CD14-positive monocyte (primary cell): ENCODE measurements at regions not wholly inside any gene's neighbourhood (a gene's known extent, or its start where the extent isn't known, plus 50 kb on each side); places are given as distances from the start of the nearest gene placed in this dataset.
A peak's percentile ranks its signal among the peaks of the same experiment; 100 is the strongest.

Source experiments
- DNase-seq, 3 donors: peaks; one replicate each; pipeline ENCODE4 v3.0.0-alpha.2; 2011 to 2022
- H2AFZ ChIP-seq: 2 replicates; pipeline ENCODE4 v1.6.0; 2012; ENCODE audit warnings: mild to moderate bottlenecking, low read depth, low read length, inconsistent platforms; ENCODE audit not compliant: insufficient read depth, poor library complexity, severe bottlenecking
- H3K27ac ChIP-seq, 2 donors: 1 replicate in 1 of 2; 2 replicates in 1 of 2; pipeline ENCODE4 v1.5.1; 2012 to 2013; ENCODE audit warnings: low read length in 2 of 2, control low read depth in 1 of 2, inconsistent platforms in 1 of 2, low read depth in 1 of 2, mild to moderate bottlenecking in 1 of 2
- H3K27me3 ChIP-seq, 2 donors: one replicate each; pipeline versions ENCODE4 v1.6.0 to v1.6.1; 2011 to 2013; ENCODE audit warnings: low read length in 2 of 2; ENCODE audit not compliant: control insufficient read depth in 2 of 2, insufficient read depth in 2 of 2
- H3K36me3 ChIP-seq, 2 donors: replicated peaks in 1 of 2; 1 replicate in 1 of 2; 2 replicates in 1 of 2; pipeline versions ENCODE4 v1.5.1 to v1.6.1; 2012 to 2013; ENCODE audit warnings: low read length in 2 of 2, control low read depth in 1 of 2, inconsistent platforms in 1 of 2, mild to moderate bottlenecking in 1 of 2; ENCODE audit not compliant: insufficient read depth in 2 of 2, control insufficient read depth in 1 of 2
- H3K4me1 ChIP-seq, 2 donors: 1 replicate in 1 of 2; 2 replicates in 1 of 2; pipeline versions ENCODE4 v1.5.1 to v1.6.1; 2012 to 2013; ENCODE audit warnings: low read length in 2 of 2, control low read depth in 1 of 2, inconsistent platforms in 1 of 2, mild to moderate bottlenecking in 1 of 2, moderate library complexity in 1 of 2; ENCODE audit not compliant: insufficient read depth in 2 of 2, control insufficient read depth in 1 of 2
- H3K4me2 ChIP-seq: replicated peaks from 2 replicates; pipeline ENCODE3; 2012; ENCODE audit warnings: low read length, moderate library complexity, mild to moderate bottlenecking; ENCODE audit not compliant: poor library complexity, severe bottlenecking; ENCODE audit errors: extremely low read depth
- H3K4me3 ChIP-seq, 3 experiments: fragments of 200-600 bp in 1 of 3; sonication (generic) in 1 of 3; replicated peaks in 1 of 3; 1 replicate in 2 of 3; 2 replicates in 1 of 3; pipeline ENCODE4 v1.5.1; 2011 to 2013; ENCODE audit warnings: low read length in 3 of 3, mild to moderate bottlenecking in 3 of 3, control low read depth in 2 of 3, low read depth in 2 of 3, inconsistent platforms in 1 of 3, moderate library complexity in 1 of 3
- H3K79me2 ChIP-seq: 2 replicates; pipeline ENCODE4 v1.6.0; 2012; ENCODE audit warnings: mild to moderate bottlenecking, control low read depth, inconsistent platforms, low read length, moderate library complexity; ENCODE audit not compliant: insufficient read depth
- H3K9ac ChIP-seq: 2 replicates; pipeline ENCODE4 v1.6.0; 2017; ENCODE audit warnings: low read length, mild to moderate bottlenecking; ENCODE audit not compliant: insufficient read depth, poor library complexity, severe bottlenecking
- H3K9me3 ChIP-seq, 2 donors: replicated peaks in 1 of 2; 1 replicate in 1 of 2; 2 replicates in 1 of 2; pipeline versions ENCODE4 v1.5.1 to v1.6.1; 2012 to 2013; ENCODE audit warnings: low read length in 2 of 2, control low read depth in 1 of 2; ENCODE audit not compliant: control insufficient read depth in 1 of 2, insufficient read depth in 1 of 2
- H4K20me1 ChIP-seq: 2 replicates; pipeline ENCODE4 v1.6.0; 2012; ENCODE audit warnings: mild to moderate bottlenecking, low read length, control low read depth, moderate library complexity; ENCODE audit not compliant: insufficient read depth
- H3K27ac Mint-ChIP-seq, 7 donors: one replicate each; pipeline ENCODE4 v1.8.0; 2020; ENCODE audit warnings: mild to moderate bottlenecking in 7 of 7, mixed read lengths in 7 of 7, moderate library complexity in 6 of 7, inconsistent platforms in 2 of 7
- H3K27me3 Mint-ChIP-seq, 3 donors: one replicate each; pipeline ENCODE4 v1.8.0; 2021 to 2022; ENCODE audit warnings: low read depth in 3 of 3, mild to moderate bottlenecking in 3 of 3, mixed read lengths in 3 of 3, moderate library complexity in 3 of 3, inconsistent platforms in 1 of 3
- H3K36me3 Mint-ChIP-seq, 2 donors: one replicate each; pipeline ENCODE4 v1.8.0; 2020; ENCODE audit warnings: mixed read lengths in 2 of 2, inconsistent platforms in 1 of 2, mild to moderate bottlenecking in 1 of 2
- H3K4me1 Mint-ChIP-seq: one replicate; pipeline ENCODE4 v1.8.0; 2020; ENCODE audit warnings: mild to moderate bottlenecking, mixed read lengths
- H3K4me3 Mint-ChIP-seq, 2 donors: one replicate each; pipeline ENCODE4 v1.8.0; 2020; ENCODE audit warnings: mild to moderate bottlenecking in 2 of 2, mixed read lengths in 2 of 2, moderate library complexity in 1 of 2
- H3K9me3 Mint-ChIP-seq, 7 donors: one replicate each; pipeline ENCODE4 v1.8.0; 2020 to 2022; ENCODE audit warnings: mixed read lengths in 7 of 7, mild to moderate bottlenecking in 6 of 7, moderate library complexity in 6 of 7, inconsistent platforms in 2 of 7
- CTCF ChIP-seq: fragments of 200-600 bp; IDR thresholded peaks from one replicate; pipeline ENCODE4 v1.8.0; 2022; ENCODE audit warnings: antibody characterized with exemption, mild to moderate bottlenecking
- whole genome bisulfite sequencing: methylation state at CpG from one replicate; pipeline ENCODE4 v1.1.5; 2013; ENCODE audit warnings: missing lambda C conversion rate; ENCODE audit not compliant: insufficient coverage; 5-methylcytosine and 5-hydroxymethylcytosine counted together
- intact Hi-C, 2 donors: fragments of 100-400 bp; cut with micrococcal nuclease; formaldehyde crosslinking; loops; one replicate each; pipeline versions ENCODE4 v1.15.0 to v1.15.1; 2023

GRCh38 chr2:145548479-145548878 is 1028.6 kb upstream of the ZEB2 start:
- Histone ChIP-seq H3K4me3 (no peak overlapping the region), H3K79me2 (no peaks in the 10 kb centered on the region), H4K20me1 (no peaks in the 10 kb centered on the region), H3K9me3 (peaks cover 0 to 5% of the 10 kb centered on the region in 2 donors), H3K36me3 (no peaks in the 10 kb centered on the region), H3K9ac (no peak overlapping the region), H3K27ac (no peak overlapping the region), H3K27me3 (no peaks in the 10 kb centered on the region), H2AFZ (no peak overlapping the region), H3K4me1 (peaks cover 4 to 11% of the 10 kb centered on the region in 2 donors), H3K4me2 (no peak overlapping the region)
- DNase-seq: no peak
- Mint-ChIP-seq H3K27me3 (no peaks in the 10 kb centered on the region), H3K4me3 (no peak overlapping the region), H3K27ac (no peak overlapping the region), H3K9me3 (peaks cover 0 to 15% (median 4%) of the 10 kb centered on the region in 7 donors), H3K36me3 (no peaks in the 10 kb centered on the region), H3K4me1 (peaks cover 10% of the 10 kb centered on the region)
- TF ChIP-seq CTCF: no peak
- intact Hi-C loops: no loop called here
- 94% methylated on average over 2 of the region's 8 CpGs for whole genome bisulfite sequencing

DNA sequence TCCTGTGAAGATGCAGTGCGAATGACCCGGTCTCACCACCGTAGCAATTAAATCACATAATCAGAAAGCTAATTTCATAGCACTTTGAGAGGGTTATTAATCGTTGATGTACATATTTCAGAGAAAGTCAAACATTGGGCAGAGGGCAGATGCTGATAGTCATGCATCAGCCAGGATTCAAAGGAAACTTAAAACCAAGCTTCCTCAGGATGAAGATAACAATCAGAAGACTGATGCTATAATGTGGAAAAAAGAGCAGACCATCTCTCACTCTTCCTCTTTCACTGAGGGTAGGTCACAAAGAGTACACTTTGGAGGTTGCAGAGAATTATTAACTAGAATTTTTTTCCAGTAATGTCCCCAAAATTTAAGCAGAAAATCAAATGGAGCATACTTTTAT is 1027.7 kb upstream of the ZEB2 start:
- no peaks in the 10 kb centered on the region for H3K36me3 ChIP-seq
- H3K9ac ChIP-seq: no peak overlapping the region
- WGBS: no CpG with 5 or more reads among the region's 4 CpGs
- intact Hi-C loops: no loop called here
- H3K36me3 Mint-ChIP-seq: no peaks in the 10 kb centered on the region
- peaks cover 10% of the 10 kb centered on the region for H3K4me1 Mint-ChIP-seq
- no peaks in the 10 kb centered on the region for H3K79me2 ChIP-seq
- H3K4me2 ChIP-seq: no peak overlapping the region
- H3K9me3 Mint-ChIP-seq: peaks cover 0 to 18% (median 4%) of the 10 kb centered on the region in 7 donors
- no peak overlapping the region for H3K27ac ChIP-seq
- no peak overlapping the region for H3K4me3 Mint-ChIP-seq
- H2AFZ ChIP-seq: peak overlapping the region; percentile 1
- H3K27me3 Mint-ChIP-seq: peaks cover 0 to 2% (median 0%) of the 10 kb centered on the region in 3 donors
- H3K4me1 ChIP-seq: peaks cover 4 to 11% of the 10 kb centered on the region in 2 donors
- no peak for TF ChIP-seq CTCF
- H3K9me3 ChIP-seq: peaks cover 0 to 5% of the 10 kb centered on the region in 2 donors
- no peak for DNase-seq
- H3K4me3 ChIP-seq: no peak overlapping the region
- no peak overlapping the region for H3K27ac Mint-ChIP-seq
- H4K20me1 ChIP-seq: no peaks in the 10 kb centered on the region
- H3K27me3 ChIP-seq: no peaks in the 10 kb centered on the region
